Superior temporal gyrus (tissue), 1 donor: ENCODE measurements at regions not wholly inside any gene's neighbourhood (a gene's known extent, or its start where the extent isn't known, plus 50 kb on each side); places are given as distances from the start of the nearest gene placed in this dataset.
"Not testable (repeated sequence)": the region's sequence is repeated elsewhere in the genome, so short reads cannot be mapped to it uniquely, and the experiment has no call there.

Experiments used
- DNase-seq: peaks from one replicate; pipeline ENCODE4 v3.0.0-alpha.2; 2016; ENCODE audit errors: extremely low spot score

- no peak for DNase-seq
Observed at GRCh38 chr1:187819086-187819485, 990.3 kb downstream of the PLA2G4A start.

DNA sequence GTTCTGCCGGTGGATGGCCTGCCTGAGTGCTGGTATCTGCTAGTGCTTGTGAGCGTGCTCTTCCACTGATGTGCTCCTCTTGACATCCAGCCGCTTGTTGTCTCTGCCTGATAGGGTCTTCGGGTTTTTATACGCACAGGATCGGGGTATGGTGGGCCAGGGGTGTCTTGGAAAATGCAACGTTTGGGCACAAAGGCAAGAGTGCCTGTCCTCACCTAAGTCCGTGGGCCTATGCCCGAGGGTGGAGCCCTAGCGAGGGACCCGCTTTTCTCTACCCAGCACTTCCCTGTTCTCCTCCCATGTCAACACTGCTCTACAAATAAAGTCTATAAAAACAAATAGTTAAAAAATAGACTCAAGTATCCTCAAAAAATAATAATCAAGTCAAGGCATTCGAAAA, 1007.8 kb downstream of the PLA2G4A start:
- no peak for DNase-seq

- no peak for DNase-seq
Observed at GRCh38 chr1:187837787-187838186, 1009.0 kb downstream of the PLA2G4A start.

- no peak for DNase-seq
Observed at GRCh38 chr1:187838335-187839293, 1009.9 kb downstream of the PLA2G4A start.

GRCh38 chr1:187839873-187840272, 1011.1 kb downstream of the PLA2G4A start:
- DNase-seq: no peak

DNA sequence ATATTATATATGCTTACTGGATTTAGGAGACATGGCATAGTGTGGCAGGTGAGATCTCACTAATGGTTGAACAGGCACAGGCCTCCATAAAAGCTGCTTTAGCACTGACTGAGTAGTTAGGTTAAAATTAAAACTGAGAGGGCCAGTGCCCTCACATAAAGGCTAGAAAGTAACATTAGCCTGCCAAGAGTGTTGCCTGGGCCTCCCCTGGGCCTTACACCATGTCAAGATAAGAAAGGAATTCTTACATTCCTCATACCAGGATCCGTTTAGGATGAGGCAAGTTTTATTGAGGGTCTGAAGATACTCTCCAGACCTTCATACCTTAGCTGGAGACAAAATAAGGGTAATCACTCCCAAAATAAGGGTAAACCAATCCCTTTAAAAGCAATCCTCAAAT, 1011.8 kb downstream of the PLA2G4A start:
- DNase-seq: no peak

DNA sequence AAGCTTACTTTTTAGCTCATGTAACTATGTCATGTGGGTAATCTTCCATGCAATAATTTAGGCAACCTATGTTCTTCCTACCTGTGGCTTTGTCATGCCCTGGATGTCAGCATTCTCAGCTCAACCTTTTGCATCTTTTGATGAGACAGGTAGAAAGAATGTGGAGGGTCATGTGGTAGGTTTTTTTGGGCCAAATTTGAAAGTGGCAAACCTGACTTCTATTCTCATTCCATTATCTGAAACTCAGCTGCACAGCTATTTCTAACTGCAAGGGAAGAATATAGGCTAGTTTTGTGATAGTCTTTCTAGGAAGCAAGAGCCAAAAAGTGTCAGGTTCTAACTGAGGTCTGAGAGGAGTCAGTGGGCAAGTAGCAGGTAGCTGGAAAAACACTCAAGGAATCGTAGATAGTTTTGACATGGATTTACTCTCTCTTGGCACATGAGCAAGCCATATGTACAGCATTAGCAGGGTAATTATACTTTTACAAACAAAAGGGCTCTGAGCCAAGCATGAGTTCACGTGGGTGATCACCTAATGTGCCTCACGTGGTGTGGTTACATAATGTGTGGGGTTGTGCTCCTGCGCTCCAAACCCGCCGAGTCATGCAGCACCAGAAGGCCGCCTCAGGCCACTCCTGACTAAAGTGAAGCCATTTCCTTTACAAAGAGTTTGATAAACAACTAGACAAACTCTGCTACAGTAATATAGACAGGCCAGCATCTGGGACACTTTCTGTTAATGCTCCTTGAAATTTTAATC, 1013.8 kb downstream of the PLA2G4A start:
- no peak for DNase-seq

DNA sequence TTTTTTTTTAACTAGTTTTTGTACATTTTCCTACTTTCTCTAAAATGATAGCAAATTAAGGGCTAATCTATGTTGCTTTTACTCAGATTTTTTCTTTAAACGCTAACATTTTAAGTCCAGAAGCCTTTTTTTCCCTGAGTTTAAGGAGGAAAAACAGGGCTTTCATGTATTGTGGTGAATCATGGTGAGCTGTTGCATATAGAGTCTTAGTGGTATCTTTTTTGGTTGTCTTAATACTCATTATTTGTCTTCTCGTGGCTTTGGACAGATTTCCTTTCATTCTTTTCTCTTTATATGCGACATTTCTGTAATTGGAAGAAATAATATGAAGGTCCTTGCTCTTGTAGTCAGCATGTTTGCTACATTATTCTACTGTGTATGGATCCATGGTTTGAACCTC, 1015.6 kb downstream of the PLA2G4A start:
- no peak for DNase-seq

- DNase-seq: no peak
Observed at GRCh38 chr1:187847531-187847930, 1018.8 kb downstream of the PLA2G4A start.

GRCh38 chr1:187848321-187848720, 1019.6 kb downstream of the PLA2G4A start:
- DNase-seq: no peak

- DNase-seq: not testable (repeated sequence)
Observed at GRCh38 chr1:187850146-187850545, 1021.4 kb downstream of the PLA2G4A start.

- DNase-seq: no peak
Observed at GRCh38 chr1:187853505-187853904, 1024.8 kb downstream of the PLA2G4A start.

GRCh38 chr1:187854457-187854856, 1025.7 kb downstream of the PLA2G4A start:
- no peak for DNase-seq

DNA sequence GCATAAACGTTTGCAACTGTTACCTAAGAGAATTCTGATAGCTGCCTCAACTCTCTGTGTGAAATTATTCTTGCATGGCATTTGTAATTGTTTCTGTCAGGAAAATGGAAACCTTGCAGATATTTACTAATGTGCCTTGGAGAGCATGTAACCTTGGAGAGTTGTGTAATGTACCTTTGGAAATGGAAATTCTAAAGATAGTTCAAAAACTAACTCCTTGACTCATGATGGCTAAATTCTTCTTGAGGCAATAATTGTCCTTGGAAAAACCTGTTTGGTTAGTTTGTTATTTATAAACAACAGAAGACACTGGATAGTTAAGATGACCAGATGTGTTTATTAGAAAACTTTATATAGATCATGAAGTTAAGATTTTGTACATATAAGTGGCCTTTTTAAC, 1033.8 kb downstream of the PLA2G4A start:
- no peak for DNase-seq

GRCh38 chr1:187870552-187870951, 1041.8 kb downstream of the PLA2G4A start:
- DNase-seq: no peak

DNA sequence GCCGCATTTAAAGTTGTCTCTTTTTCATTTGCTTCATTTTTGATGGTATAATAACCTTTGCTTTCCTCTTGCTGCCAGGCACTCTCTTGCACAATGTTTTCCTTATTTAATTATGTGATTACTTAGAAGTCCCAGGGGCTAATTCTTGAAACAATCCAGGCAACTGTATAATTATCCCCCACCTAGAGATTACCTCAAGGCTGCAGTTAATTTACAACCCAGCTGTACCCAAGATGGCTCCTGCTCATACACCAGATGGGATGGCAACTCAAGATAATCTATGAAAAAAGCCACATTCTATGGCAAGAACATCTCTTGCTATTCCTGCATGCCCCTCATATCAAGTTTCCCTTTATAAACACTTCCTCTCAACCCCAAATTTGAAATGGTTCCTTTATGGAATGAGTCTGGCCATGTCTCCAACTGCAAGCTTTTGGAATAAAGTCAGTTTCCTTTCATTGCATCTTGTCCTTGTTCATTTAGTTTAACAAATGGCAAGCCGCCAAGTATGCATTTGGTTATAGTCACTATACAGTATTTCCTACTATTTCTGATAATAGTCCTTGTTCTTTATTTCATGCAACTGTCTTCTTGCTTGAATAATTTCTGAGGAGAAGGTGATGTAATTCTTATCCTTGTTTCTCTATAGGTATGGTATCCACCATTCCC, 1042.6 kb downstream of the PLA2G4A start:
- DNase-seq: no peak

DNA sequence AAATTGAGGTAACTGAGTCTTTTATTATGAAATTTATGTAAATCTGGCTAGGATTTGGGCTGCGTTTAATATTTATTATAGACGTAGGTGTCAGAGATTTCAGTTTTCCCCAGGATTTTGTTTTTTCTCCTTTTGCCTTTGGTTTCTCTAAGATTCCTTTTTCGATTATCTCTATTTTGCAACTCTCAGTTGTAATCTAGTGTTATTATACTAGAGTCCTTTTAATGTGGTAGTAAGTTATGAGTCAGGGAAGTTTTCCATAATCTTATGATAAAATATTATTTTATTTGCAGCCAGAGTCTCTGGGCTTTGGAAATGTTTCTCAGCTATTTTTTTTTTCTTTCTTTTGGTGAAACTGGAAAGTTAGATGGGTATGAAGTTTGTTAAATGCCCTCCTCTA, 1043.8 kb downstream of the PLA2G4A start:
- DNase-seq: no peak

DNA sequence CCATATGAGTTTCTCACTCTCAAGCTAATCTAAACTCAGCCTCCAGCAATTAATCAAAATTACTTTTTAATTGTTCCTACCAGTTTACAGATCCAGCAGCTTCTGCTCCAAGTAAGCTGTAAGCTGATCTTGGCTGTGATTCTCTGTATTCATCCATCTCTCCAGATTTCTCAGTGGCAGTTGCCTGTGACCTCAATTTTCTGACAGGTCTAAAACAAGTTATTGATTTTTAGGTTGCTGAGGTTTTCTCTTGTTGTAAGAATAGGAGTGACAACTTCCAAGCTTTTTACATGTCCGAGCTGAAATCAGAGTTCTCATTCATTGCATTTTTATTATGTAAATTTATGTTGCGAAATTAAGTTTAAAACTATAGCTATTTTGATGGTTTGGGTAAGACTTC, 1044.4 kb downstream of the PLA2G4A start:
- no peak for DNase-seq

DNA sequence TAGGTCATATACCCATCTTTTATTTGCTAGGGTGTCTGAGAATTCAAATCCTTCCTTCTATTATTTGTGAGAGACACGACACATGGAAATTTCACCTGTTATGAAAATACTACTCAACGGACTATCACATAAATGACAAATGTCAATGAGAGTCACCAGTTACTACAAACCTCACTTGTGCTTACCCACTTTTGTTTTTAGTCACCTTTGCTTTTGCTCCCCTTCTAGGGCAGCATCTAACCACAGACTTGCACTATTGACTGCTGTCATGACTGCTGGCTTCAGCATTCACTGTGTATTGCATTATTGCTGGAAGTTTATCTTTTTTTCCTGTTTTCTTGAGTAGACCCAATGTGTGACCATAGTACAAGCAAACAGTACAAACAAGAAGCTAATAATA, 1048.0 kb downstream of the PLA2G4A start:
- no peak for DNase-seq

DNA sequence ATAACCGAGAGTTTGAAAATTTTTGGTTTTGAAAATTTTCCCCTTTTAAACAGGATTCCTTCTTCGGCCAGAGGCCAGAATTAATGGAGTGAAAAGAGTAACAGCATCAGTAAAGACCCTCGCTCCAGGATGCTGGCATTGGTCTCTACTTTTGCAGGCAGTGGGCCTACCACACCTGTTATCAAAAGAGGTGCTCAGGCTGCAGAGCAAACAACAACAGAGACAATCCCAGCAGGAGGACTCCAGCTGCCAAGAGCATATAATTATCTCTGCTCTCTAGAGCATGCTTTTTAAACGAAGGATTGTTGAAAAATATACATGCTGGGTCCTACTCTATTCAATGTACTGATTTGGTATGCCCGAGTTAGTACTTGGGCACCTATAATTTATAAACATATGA, 1048.5 kb downstream of the PLA2G4A start:
- no peak for DNase-seq

GRCh38 chr1:187878883-187879282, 1050.1 kb downstream of the PLA2G4A start:
- DNase-seq: no peak

GRCh38 chr1:187883356-187883755, 1054.6 kb downstream of the PLA2G4A start:
- DNase-seq: no peak
